ENCODE measurements at regions not wholly inside any gene's neighbourhood (a gene's known extent, or its start where the extent isn't known, plus 50 kb on each side); places are given as distances from the start of the nearest gene placed in this dataset.

- no peaks in the 10 kb centered on the region for H4K20me1 ChIP-seq (ENCODE audit: control insufficient read depth, extremely low read depth, insufficient read depth, low read length)
- no peak overlapping the region for H2AFZ ChIP-seq (ENCODE audit: control insufficient read depth, low read length)
- dilution Hi-C loops (cut with MboI; ENCODE audit: extremely low pct_ligation_motif_present, low sequenced_read_pairs): no loop called here
- H3K4me2 ChIP-seq (ENCODE audit: control insufficient read depth, extremely low read depth, insufficient read depth, low read depth, low read length): no peak overlapping the region
- H3K36me3 ChIP-seq (ENCODE audit: control insufficient read depth in 2 of 2, extremely low read depth in 1 of 2, insufficient read depth in 2 of 2, low read length in 2 of 2): no peaks in the 10 kb centered on the region
- no peaks in the 10 kb centered on the region for H3K27me3 ChIP-seq (ENCODE audit: control insufficient read depth, extremely low read depth, insufficient read depth, low read length)
- no peak overlapping the region for H3K27ac ChIP-seq (ENCODE audit: control insufficient read depth, insufficient read depth, low read length)
- no peaks in the 10 kb centered on the region for H3K9me1 ChIP-seq (ENCODE audit: control insufficient read depth, extremely low read depth, insufficient read depth, low read length)
- peaks cover 6% of the 10 kb centered on the region for H3K4me1 ChIP-seq (ENCODE audit: control insufficient read depth, extremely low read depth, insufficient read depth, low read length)
- DNase-seq (ENCODE audit: low read depth, low spot score) (no peak), FAIRE-seq (no peak)
- H3K79me2 ChIP-seq (ENCODE audit: control insufficient read depth, insufficient read depth, low read length): no peaks in the 10 kb centered on the region
- TF ChIP-seq, protein P1, sequence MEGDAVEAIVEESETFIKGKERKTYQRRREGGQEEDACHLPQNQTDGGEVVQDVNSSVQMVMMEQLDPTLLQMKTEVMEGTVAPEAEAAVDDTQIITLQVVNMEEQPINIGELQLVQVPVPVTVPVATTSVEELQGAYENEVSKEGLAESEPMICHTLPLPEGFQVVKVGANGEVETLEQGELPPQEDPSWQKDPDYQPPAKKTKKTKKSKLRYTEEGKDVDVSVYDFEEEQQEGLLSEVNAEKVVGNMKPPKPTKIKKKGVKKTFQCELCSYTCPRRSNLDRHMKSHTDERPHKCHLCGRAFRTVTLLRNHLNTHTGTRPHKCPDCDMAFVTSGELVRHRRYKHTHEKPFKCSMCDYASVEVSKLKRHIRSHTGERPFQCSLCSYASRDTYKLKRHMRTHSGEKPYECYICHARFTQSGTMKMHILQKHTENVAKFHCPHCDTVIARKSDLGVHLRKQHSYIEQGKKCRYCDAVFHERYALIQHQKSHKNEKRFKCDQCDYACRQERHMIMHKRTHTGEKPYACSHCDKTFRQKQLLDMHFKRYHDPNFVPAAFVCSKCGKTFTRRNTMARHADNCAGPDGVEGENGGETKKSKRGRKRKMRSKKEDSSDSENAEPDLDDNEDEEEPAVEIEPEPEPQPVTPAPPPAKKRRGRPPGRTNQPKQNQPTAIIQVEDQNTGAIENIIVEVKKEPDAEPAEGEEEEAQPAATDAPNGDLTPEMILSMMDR (optimal IDR thresholded peaks at IDR 0.05 in 1 of 3, IDR thresholded peaks at IDR 0.05 in 1 of 3, conservative IDR thresholded peaks at IDR 0.05 in 1 of 3; ENCODE audit: extremely low read depth in 1 of 3, insufficient read depth in 2 of 3, low read length in 3 of 3): no peak
- no peak for TF ChIP-seq EZH2 (IDR thresholded peaks at IDR 0.05; ENCODE audit: low read length)
- H3K9ac ChIP-seq (ENCODE audit: control insufficient read depth, extremely low read depth, insufficient read depth, low read length): no peak overlapping the region
- no peaks in the 10 kb centered on the region for H3K9me3 ChIP-seq (ENCODE audit: control insufficient read depth, low read depth, low read length)
- no peak overlapping the region for H3K4me3 ChIP-seq (ENCODE audit: control insufficient read depth in 2 of 3, extremely low read depth in 1 of 3, insufficient read depth in 2 of 3, low read depth in 1 of 3, low read length in 3 of 3)
These were observed 74.2 kb upstream of the TMEM168 start for GRCh38 chr7:112864380-112864779.

DNA sequence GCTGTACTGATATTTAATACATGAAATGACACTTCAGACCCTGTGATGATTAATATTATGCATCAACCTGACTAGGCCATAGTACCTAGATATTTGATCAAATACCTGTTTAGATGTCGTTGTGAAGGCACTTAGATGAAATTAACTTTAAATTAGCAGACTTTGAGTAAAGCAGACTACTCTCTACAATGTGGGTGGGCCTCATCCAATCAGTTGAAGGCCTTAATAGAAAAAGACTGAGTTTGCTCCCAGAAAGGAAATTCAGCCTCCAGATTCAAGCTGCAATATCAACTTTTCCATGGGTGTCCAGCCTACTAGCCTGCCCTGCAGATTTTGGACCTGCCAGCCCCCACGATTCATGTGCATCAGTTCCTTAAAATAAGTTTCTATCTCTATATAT lies 68.6 kb upstream of the TMEM168 start:
- Histone ChIP-seq H3K79me2 (ENCODE audit: control insufficient read depth, insufficient read depth, low read length) (no peaks in the 10 kb centered on the region), H3K9me1 (ENCODE audit: control insufficient read depth, extremely low read depth, insufficient read depth, low read length) (no peaks in the 10 kb centered on the region), H3K36me3 (ENCODE audit: control insufficient read depth in 2 of 2, extremely low read depth in 1 of 2, insufficient read depth in 2 of 2, low read length in 2 of 2) (peaks cover 0 to 1% of the 10 kb centered on the region in 2 experiments), H3K4me2 (ENCODE audit: control insufficient read depth, extremely low read depth, insufficient read depth, low read depth, low read length) (no peak overlapping the region), H3K4me3 (ENCODE audit: control insufficient read depth in 2 of 3, extremely low read depth in 1 of 3, insufficient read depth in 2 of 3, low read depth in 1 of 3, low read length in 3 of 3) (no peak overlapping the region), H4K20me1 (ENCODE audit: control insufficient read depth, extremely low read depth, insufficient read depth, low read length) (no peaks in the 10 kb centered on the region), H3K4me1 (ENCODE audit: control insufficient read depth, extremely low read depth, insufficient read depth, low read length) (no peaks in the 10 kb centered on the region), H3K27me3 (ENCODE audit: control insufficient read depth, extremely low read depth, insufficient read depth, low read length) (no peaks in the 10 kb centered on the region), H3K9me3 (ENCODE audit: control insufficient read depth, low read depth, low read length) (no peaks in the 10 kb centered on the region), H3K27ac (ENCODE audit: control insufficient read depth, insufficient read depth, low read length) (no peak overlapping the region), H3K9ac (ENCODE audit: control insufficient read depth, extremely low read depth, insufficient read depth, low read length) (no peak overlapping the region), H2AFZ (ENCODE audit: control insufficient read depth, low read length) (no peak overlapping the region)
- dilution Hi-C loops (cut with MboI; ENCODE audit: extremely low pct_ligation_motif_present, low sequenced_read_pairs): no loop called here
- FAIRE-seq (no peak), DNase-seq (ENCODE audit: low read depth, low spot score) (no peak)
- no peak for TF ChIP-seq EZH2 (IDR thresholded peaks at IDR 0.05; ENCODE audit: low read length)

DNA sequence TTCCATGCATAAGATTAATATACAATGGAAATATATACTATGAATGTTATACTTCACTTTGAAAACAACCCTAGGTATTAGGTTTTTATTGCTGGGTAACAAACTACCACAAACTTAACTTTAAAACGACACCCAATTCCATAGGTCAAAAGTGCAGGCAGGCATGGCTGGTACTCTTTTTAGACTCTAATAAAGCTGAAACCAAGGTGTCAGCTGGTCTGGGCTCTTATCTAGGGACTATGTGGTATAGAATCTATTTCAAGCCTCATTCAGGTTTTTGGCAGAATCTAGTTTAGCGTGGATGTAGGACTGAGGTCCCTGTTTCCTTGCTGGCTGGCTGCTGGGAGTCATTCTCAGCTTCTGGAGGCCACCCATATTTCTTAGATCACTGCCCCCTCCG lies 65.0 kb upstream of the TMEM168 start:
- dilution Hi-C loops (cut with MboI; ENCODE audit: extremely low pct_ligation_motif_present, low sequenced_read_pairs): no loop called here
- Histone ChIP-seq H3K36me3 (ENCODE audit: control insufficient read depth in 2 of 2, extremely low read depth in 1 of 2, insufficient read depth in 2 of 2, low read length in 2 of 2) (peaks cover 0 to 1% of the 10 kb centered on the region in 2 experiments), H3K27ac (ENCODE audit: control insufficient read depth, insufficient read depth, low read length) (no peak overlapping the region), H3K9me3 (ENCODE audit: control insufficient read depth, low read depth, low read length) (no peaks in the 10 kb centered on the region), H2AFZ (ENCODE audit: control insufficient read depth, low read length) (no peak overlapping the region), H3K4me1 (ENCODE audit: control insufficient read depth, extremely low read depth, insufficient read depth, low read length) (no peaks in the 10 kb centered on the region), H3K9me1 (ENCODE audit: control insufficient read depth, extremely low read depth, insufficient read depth, low read length) (no peaks in the 10 kb centered on the region), H3K79me2 (ENCODE audit: control insufficient read depth, insufficient read depth, low read length) (no peaks in the 10 kb centered on the region), H3K4me3 (ENCODE audit: control insufficient read depth in 2 of 3, extremely low read depth in 1 of 3, insufficient read depth in 2 of 3, low read depth in 1 of 3, low read length in 3 of 3) (no peak overlapping the region), H3K27me3 (ENCODE audit: control insufficient read depth, extremely low read depth, insufficient read depth, low read length) (no peaks in the 10 kb centered on the region), H3K9ac (ENCODE audit: control insufficient read depth, extremely low read depth, insufficient read depth, low read length) (no peak overlapping the region), H3K4me2 (ENCODE audit: control insufficient read depth, extremely low read depth, insufficient read depth, low read depth, low read length) (no peak overlapping the region), H4K20me1 (ENCODE audit: control insufficient read depth, extremely low read depth, insufficient read depth, low read length) (no peaks in the 10 kb centered on the region)
- DNase-seq (ENCODE audit: low read depth, low spot score): no peak
- TF ChIP-seq EZH2 (IDR thresholded peaks at IDR 0.05; ENCODE audit: low read length): no peak
- no peak for FAIRE-seq

Measured in keratinocyte (primary cell).